Activated T-cell treated with anti-CD3 and anti-CD28 coated beads for 4 hours (primary cell): ENCODE measurements at regions not wholly inside any gene's neighbourhood (a gene's known extent, or its start where the extent isn't known, plus 50 kb on each side); places are given as distances from the start of the nearest gene placed in this dataset.

Experiments used
- DNase-seq: peaks from one replicate; pipeline ENCODE4 v3.0.0-alpha.2; 2020

DNA sequence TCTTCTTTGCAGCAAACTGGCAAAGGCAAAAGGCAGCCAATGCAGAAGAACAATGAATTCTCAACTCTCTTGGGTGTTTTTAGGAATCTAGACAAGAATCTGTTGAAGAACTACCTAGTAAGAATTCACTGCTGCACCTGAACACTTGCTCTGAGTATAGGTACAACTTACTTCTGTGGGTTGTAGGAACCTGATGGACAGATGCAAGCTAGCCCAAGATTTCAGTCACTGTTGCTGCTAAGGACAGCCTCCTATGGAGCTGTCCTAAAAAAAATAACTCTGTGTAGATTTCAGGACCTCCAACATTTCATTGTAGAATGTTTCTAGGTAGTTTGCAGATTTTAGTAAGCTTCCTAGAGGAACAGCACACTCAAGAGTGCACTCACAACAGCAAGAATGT is 363.5 kb downstream of the CBLN2 start:
- DNase-seq: no peak

DNA sequence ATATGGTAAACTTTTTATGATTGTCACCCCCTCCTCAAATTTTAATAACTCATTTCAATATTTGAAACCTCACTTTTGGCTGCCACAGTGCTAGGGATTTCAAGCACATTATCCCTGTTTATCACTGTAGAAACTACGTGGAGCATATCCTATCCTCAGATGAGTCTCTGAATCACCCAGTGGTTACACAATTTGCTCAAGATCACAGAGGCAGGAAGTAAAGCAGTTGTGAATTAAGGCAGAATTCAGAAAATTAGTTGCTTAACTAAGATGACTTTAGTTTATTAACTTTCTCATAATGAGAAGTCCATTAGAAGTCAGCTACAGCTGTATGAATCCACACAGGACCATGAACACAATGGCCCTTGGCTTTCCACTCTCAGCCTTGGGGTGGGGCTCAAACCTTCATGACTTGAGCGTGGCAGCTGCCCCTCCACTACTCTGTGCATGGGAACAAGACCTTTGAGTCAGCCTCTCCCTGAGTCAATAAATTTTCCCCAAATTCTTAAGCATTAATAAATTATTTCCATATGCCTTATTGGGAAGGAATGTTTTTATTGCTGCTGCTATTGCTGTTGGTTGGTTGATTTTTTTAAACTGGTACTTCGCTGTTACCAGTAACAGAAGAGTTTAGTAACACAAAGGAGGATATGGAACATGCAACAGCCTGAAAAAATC is 369.0 kb downstream of the CBLN2 start:
- no peak for DNase-seq

DNA sequence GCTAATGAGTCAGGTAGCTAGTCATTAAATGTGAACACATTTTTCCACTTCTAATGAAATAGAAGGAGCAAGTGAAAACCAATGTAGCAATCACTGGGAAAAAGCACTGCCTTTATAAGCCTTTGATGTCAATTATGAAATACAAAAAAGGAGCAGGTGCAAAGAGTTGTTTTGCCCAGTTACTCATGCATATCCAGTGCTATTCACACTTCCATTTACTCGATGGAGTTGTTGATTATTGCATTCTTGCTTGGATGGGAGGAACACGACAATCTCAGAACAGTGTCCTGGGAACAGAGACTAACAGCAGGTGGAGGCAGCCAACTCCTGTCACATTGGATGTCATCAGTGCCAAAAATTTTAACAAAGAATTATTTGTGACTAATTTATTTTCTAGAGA is 372.5 kb downstream of the CBLN2 start:
- DNase-seq: no peak

DNA sequence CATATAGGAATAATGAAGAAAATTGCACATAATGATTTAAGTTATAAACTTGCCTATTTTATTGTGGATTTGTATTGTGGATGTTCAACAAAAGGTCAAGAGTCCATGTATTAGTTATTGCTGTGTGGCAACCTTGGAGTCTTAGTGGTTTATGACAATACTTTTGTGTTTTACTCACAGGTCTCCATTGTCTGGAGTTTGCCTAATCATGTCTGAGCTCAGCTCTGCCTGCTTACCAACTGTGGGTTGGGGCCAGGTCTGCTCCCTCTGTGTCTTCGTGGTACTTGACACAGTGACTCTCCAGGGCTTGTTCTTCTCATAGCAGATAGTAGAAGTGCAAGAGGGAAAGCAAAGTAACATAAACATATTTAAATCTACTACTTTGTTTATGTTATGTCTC is 382.5 kb downstream of the CBLN2 start:
- DNase-seq: no peak

DNA sequence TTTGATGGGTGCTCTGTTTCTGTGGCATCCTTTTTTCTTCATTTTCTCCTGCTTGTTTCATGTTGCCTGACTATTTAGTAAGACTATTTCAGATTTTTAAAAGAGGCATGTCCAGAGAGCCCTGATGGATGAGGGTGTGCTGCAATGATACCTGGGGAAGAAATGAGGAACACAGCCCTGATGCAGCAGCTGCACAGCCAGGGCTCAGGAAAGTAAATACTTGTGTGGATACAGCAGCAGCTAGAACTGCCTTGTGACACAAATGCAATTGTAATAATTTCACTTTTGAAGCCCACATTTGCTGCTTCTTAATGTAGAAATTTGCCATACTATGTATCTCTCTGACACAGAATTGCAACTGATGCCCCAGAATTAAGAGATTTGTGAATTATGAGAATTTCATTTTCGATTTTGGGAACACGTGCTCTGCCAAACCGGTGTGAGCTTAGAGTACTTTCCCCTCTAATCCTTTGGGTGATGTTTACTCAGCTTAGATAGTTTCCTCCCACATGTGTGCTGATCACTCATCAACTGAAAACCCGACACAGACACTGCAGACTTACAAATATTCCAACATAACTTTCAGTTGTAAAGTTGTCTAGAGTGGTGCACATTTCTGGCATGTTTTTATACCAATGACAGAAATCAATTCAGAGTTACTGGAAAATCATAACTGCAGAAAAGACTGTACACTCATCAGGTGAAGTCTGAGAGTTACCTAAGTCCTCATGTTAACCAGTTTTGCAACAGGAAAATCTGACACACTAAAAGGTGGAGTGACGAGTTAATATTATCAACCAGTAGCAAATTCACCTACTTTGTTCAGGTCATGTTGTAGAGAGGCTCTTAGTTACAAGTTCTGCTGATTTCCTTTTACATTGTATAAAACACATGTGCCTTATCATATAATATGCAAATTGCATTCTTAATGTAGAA is 383.4 kb downstream of the CBLN2 start:
- DNase-seq: no peak

DNA sequence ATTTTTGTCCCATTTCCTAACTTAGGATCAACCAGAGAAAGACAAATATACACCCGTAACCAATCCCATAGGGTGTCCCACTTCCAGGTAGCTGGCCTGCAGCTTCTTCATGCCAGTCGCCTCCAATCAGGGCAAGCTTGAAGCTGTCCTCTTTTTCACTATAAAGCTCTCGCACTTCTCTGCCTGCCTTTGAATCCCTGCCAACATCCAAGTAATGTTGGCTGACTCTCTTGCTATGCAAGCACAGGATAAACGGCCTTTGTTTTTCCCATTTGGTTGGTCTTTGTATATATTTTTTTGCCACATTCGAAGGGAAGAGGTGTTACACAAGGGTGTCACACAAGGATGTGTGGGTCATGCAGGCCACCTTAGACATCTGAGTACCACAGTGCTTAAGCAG is 388.8 kb downstream of the CBLN2 start:
- DNase-seq: no peak

GRCh38 chr18:72154926-72155325 is 389.2 kb downstream of the CBLN2 start:
- DNase-seq: no peak

DNA sequence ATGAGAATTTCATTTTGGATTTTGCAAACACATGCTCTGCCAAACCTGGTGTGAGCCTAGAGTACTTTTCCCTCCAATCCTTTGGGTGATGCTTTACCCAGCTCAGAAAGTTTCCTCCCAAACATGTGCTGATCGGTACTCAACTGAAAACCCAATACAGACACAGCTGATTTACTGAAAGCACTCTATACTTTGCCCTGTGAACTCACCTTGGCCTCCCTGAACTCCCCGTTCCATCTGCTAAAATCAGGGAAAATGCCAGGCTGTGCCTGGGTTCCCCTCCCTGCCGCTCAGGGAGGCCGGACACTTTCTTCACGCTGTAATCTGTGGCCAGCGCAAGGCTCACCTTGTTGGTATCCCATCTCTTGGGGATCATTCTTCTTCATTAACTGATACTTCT is 391.2 kb downstream of the CBLN2 start:
- DNase-seq: no peak

DNA sequence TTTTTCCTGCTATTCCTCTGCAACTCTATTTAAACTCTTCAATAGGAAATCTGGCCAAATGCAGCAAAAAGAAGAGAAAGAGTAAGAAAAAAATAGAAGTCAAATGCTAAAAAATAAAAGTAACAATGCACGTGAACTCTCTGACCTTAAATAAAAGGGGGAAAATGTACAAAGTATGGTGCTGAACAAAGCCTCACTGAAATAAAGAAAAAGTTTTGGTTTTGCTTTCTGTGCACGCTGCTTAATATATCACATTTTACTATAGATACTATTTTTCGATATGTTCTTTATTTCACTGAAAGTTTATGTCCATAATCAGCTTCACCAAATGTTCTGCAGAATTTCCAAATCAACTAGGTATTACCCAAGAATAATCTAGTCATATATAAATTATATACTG is 396.3 kb downstream of the CBLN2 start:
- DNase-seq: no peak

- DNase-seq: no peak
These were observed 404.1 kb downstream of the CBLN2 start for GRCh38 chr18:72140007-72140406.

DNA sequence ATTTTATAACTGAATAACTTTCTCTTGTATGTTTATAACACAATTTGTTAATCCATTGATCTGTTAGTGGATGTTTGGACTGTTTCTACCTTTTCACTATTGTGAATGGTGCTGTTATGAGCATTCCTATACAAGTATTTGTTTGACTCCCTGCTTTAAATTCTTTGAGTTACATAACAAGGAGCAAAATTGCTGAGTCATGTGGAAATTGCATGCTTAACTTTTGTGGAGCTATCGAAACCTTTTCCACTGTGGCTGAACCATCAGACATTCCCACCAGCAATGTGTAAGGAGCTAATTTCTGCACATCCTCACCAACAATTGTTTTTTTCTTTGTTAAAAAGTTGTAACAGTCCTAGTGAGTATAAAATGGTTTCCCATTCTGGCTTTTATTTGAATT is 415.5 kb downstream of the CBLN2 start:
- no peak for DNase-seq

- DNase-seq: no peak
These were observed 422.0 kb downstream of the CBLN2 start for GRCh38 chr18:72122103-72122502.

GRCh38 chr18:72119082-72119481 is 425.1 kb downstream of the CBLN2 start:
- DNase-seq: no peak

GRCh38 chr18:72114801-72115594 is 429.1 kb downstream of the CBLN2 start:
- no peak for DNase-seq

DNA sequence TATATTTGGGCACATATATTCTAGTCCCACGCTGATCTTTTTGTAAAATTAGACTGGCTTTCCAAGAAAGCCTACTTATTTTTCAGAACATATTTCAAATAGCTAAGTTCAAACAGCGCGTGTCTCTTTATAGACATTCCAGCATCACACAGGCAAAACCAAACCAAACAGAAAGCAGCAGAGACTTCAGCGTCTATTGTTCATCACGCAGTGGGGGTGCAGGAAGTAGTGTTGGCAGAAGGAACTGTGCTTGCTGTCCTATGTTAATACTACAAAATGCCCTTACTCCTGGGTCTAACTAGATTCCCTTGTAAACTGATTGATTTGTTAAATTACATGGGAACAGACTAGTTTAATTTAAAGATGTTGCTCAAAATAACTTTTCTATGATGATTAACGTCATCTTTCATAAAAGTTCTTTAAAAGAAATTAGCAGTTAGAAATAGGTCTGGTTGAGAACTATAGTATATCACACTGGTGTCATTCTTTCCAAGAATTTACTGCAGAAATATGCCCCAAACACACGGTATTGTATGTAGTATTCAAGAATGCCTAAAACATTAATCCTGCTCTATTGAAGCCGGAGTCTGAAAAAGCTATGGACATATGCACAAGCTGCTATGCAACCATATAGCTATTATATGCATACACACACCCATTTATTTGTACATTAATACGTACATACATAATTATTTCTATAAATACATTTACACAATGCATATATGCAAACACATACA is 436.3 kb downstream of the CBLN2 start:
- DNase-seq: no peak

- DNase-seq: no peak
These were observed 439.3 kb downstream of the CBLN2 start for GRCh38 chr18:72104851-72105250.

- no peak for DNase-seq
These were observed 441.7 kb downstream of the CBLN2 start for GRCh38 chr18:72102412-72102811.

DNA sequence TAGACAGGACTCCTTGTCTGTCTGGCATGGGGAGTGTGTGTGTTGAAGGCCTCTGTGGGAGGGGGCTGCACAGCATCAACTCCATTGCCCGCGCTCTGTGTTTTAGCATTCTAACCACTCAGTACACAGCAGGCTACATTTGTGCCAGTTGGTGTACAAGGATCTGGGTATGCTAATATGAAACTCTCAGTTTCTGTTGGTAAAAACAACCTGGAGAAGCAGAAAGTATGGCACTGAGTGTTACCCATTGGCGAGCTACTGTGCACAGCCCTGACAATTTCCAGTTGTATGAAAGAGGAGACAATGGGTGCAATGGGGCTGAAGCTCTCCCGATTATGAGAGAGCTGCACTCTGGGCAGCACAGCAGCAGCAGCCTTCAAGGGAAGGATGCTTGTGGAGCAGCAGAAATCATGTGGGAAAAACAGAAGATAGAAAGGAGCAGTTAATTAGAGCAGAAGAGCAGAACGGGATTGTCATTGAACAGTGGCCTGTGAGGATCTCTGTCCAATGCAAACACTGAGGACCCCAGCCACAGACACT is 443.6 kb downstream of the CBLN2 start:
- DNase-seq: no peak

- no peak for DNase-seq
These were observed 452.8 kb downstream of the CBLN2 start for GRCh38 chr18:72091369-72091768.

DNA sequence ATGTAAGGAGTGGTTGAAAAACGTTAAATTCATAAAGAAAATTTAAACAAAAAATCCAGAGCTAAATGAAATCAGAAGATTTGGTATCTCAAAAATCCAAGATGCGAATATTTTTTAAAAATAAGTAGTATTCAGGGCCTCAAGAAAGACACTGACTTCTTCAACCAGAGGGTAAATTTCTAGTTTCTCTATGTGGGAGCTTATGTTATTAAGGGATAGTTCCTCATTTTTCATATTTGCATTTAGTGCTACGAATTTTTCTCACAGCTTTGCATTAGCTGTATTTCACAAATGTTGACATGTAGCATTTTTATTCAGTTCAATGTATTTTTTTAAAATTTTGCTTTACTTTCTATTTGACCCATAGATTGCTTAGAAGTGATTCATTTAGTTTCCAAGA is 454.7 kb downstream of the CBLN2 start:
- no peak for DNase-seq

DNA sequence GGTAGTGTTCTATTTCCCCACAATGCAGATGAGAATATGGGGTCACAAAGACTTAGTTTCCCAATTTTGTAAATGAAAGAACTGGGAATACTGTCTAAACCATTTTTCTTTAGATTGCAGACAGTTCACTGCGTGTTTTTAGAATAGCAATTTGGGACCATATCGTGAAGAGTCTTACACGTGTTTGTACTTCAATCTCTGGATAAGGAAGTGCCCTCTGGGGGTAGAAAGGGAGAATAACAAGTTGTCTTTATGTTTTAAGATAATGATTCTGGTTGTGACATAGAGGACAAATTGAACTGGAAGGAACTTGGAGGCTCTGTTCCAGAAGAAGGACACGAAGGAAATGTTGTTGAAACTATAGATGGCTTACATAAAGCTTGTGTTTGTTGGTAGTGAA is 457.7 kb downstream of the CBLN2 start:
- DNase-seq: no peak

- DNase-seq: no peak
These were observed 469.1 kb downstream of the CBLN2 start for GRCh38 chr18:72075040-72075439.

GRCh38 chr18:72063001-72063400 is 481.1 kb downstream of the CBLN2 start:
- DNase-seq: no peak
